GM23338 (cell line): ENCODE measurements at regions not wholly inside any gene's neighbourhood (a gene's known extent, or its start where the extent isn't known, plus 50 kb on each side); places are given as distances from the start of the nearest gene placed in this dataset.

Experiments
- ATAC-seq: fragments of 200-7000 bp; cut with Tn5 transposase; 3 replicates; pipeline ENCODE4 v1.9.1; 2020
- DNase-seq: peaks from one replicate; pipeline ENCODE4 v3.0.0-alpha.2; 2015; ENCODE audit warnings: low spot score
- H2AFZ ChIP-seq: fragments of 200-600 bp; sonication (generic); 2 replicates; pipeline ENCODE4 v1.8.0; 2016; ENCODE audit warnings: antibody characterized with exemption, mild to moderate bottlenecking, moderate library complexity
- H3F3A ChIP-seq: fragments of 200-600 bp; sonication (generic); replicated peaks from 2 replicates; pipeline ENCODE4 v1.8.0; 2017; ENCODE audit warnings: antibody characterized with exemption, mixed run types, low read depth
- H3K27ac ChIP-seq: fragments of 200-600 bp; sonication (generic); 2 replicates; pipeline ENCODE4 v1.6.1; 2016; ENCODE audit warnings: low read depth
- H3K27me3 ChIP-seq: fragments of 200-600 bp; sonication (generic); 2 replicates; pipeline ENCODE4 v1.8.0; 2016; ENCODE audit warnings: mild to moderate bottlenecking, mixed run types, moderate library complexity; ENCODE audit not compliant: insufficient read depth
- H3K36me3 ChIP-seq: fragments of 200-600 bp; sonication (generic); 2 replicates; pipeline ENCODE4 v1.8.0; 2016; ENCODE audit warnings: mild to moderate bottlenecking; ENCODE audit not compliant: insufficient read depth
- H3K4me1 ChIP-seq: fragments of 200-600 bp; sonication (generic); 2 replicates; pipeline ENCODE4 v1.8.0; 2016; ENCODE audit warnings: mild to moderate bottlenecking, moderate library complexity; ENCODE audit not compliant: insufficient read depth
- H3K4me2 ChIP-seq: fragments of 200-600 bp; sonication (generic); 2 replicates; pipeline ENCODE4 v1.7.1; 2017; ENCODE audit warnings: mixed run types
- H3K4me3 ChIP-seq: fragments of 200-600 bp; sonication (generic); 2 replicates; pipeline ENCODE4 v1.6.1; 2016; ENCODE audit warnings: mixed run types
- H3K79me2 ChIP-seq: fragments of 200-600 bp; sonication (generic); replicated peaks from 2 replicates; pipeline ENCODE4 v1.8.0; 2017; ENCODE audit warnings: mild to moderate bottlenecking; ENCODE audit not compliant: insufficient read depth
- H3K9me2 ChIP-seq: fragments of 200-600 bp; sonication (generic); 2 replicates; pipeline ENCODE4 v1.8.0; 2017; ENCODE audit not compliant: insufficient read depth
- H4K20me1 ChIP-seq: fragments of 200-600 bp; sonication (generic); replicated peaks from 2 replicates; pipeline ENCODE4 v1.8.0; 2017; ENCODE audit warnings: mild to moderate bottlenecking; ENCODE audit not compliant: insufficient read depth
- H3K27ac Mint-ChIP-seq: 2 replicates; pipeline ENCODE4 v1.8.0; 2020; ENCODE audit warnings: inconsistent platforms, mild to moderate bottlenecking, moderate library complexity, mixed read lengths
- H3K27me3 Mint-ChIP-seq: 3 replicates; pipeline ENCODE4 v1.8.0; 2022; ENCODE audit warnings: low read depth, mild to moderate bottlenecking, moderate library complexity, mixed read lengths, inconsistent platforms; ENCODE audit not compliant: insufficient read depth, poor library complexity
- H3K36me3 Mint-ChIP-seq: 3 replicates; pipeline ENCODE4 v1.8.0; 2021; ENCODE audit warnings: low read depth, mild to moderate bottlenecking, inconsistent platforms, moderate library complexity, mixed read lengths
- H3K4me1 Mint-ChIP-seq: 3 replicates; pipeline ENCODE4 v1.8.0; 2020; ENCODE audit warnings: mild to moderate bottlenecking, inconsistent platforms, mixed read lengths
- H3K4me3 Mint-ChIP-seq: 3 replicates; pipeline ENCODE4 v1.8.0; 2021; ENCODE audit warnings: moderate library complexity, mild to moderate bottlenecking, inconsistent platforms, mixed read lengths
- H3K9me3 Mint-ChIP-seq: 3 replicates; pipeline ENCODE4 v1.8.0; 2020; ENCODE audit warnings: moderate library complexity, mild to moderate bottlenecking, inconsistent platforms, mixed read lengths
- ETS1 ChIP-seq: IDR thresholded peaks from 2 replicates; pipeline ENCODE4 v1.6.1; 2016; ENCODE audit warnings: antibody characterized with exemption
- EZH2phosphoT487 ChIP-seq: fragments of 200-600 bp; sonication (generic); IDR thresholded peaks from one replicate; pipeline ENCODE4 v1.8.1; 2018; ENCODE audit warnings: antibody characterized with exemption; ENCODE audit not compliant: unreplicated experiment
- NANOG ChIP-seq: IDR thresholded peaks from 2 replicates; pipeline ENCODE4 v1.6.1; 2016; ENCODE audit warnings: antibody characterized with exemption, borderline replicate concordance
- ZNF331 ChIP-seq: fragments of 250-450 bp; sonication (Bioruptor Pico); IDR thresholded peaks from 2 replicates; pipeline ENCODE4 v1.5.0; 2020; ENCODE audit warnings: low read depth, mild to moderate bottlenecking, moderate library complexity
- TF ChIP-seq, protein P1 (sequence below): fragments of 250-450 bp; sonication (Bioruptor Pico); IDR thresholded peaks from 2 replicates; pipeline ENCODE4 v1.5.0; 2020; ENCODE audit warnings: mild to moderate bottlenecking, moderate library complexity

DNA sequence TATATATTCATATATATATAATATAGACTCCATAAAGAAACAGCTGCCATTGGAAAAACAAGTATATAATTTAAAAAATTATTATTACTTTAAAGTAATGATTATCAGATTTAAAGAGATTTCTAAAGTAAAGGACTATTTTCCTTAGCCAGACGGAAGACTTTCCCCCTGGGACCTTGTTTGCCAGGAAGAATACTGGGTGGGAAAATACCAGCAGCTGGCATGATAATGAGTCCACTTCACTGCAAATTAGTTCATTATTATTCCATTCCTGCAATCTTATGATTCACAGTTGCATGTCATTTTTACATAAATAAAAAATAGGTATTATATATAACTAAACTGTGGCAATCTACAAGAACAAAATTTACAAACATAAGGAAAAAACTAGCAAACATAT is 339.8 kb upstream of the CDH7 start (continued):
- TF ChIP-seq, protein P1, sequence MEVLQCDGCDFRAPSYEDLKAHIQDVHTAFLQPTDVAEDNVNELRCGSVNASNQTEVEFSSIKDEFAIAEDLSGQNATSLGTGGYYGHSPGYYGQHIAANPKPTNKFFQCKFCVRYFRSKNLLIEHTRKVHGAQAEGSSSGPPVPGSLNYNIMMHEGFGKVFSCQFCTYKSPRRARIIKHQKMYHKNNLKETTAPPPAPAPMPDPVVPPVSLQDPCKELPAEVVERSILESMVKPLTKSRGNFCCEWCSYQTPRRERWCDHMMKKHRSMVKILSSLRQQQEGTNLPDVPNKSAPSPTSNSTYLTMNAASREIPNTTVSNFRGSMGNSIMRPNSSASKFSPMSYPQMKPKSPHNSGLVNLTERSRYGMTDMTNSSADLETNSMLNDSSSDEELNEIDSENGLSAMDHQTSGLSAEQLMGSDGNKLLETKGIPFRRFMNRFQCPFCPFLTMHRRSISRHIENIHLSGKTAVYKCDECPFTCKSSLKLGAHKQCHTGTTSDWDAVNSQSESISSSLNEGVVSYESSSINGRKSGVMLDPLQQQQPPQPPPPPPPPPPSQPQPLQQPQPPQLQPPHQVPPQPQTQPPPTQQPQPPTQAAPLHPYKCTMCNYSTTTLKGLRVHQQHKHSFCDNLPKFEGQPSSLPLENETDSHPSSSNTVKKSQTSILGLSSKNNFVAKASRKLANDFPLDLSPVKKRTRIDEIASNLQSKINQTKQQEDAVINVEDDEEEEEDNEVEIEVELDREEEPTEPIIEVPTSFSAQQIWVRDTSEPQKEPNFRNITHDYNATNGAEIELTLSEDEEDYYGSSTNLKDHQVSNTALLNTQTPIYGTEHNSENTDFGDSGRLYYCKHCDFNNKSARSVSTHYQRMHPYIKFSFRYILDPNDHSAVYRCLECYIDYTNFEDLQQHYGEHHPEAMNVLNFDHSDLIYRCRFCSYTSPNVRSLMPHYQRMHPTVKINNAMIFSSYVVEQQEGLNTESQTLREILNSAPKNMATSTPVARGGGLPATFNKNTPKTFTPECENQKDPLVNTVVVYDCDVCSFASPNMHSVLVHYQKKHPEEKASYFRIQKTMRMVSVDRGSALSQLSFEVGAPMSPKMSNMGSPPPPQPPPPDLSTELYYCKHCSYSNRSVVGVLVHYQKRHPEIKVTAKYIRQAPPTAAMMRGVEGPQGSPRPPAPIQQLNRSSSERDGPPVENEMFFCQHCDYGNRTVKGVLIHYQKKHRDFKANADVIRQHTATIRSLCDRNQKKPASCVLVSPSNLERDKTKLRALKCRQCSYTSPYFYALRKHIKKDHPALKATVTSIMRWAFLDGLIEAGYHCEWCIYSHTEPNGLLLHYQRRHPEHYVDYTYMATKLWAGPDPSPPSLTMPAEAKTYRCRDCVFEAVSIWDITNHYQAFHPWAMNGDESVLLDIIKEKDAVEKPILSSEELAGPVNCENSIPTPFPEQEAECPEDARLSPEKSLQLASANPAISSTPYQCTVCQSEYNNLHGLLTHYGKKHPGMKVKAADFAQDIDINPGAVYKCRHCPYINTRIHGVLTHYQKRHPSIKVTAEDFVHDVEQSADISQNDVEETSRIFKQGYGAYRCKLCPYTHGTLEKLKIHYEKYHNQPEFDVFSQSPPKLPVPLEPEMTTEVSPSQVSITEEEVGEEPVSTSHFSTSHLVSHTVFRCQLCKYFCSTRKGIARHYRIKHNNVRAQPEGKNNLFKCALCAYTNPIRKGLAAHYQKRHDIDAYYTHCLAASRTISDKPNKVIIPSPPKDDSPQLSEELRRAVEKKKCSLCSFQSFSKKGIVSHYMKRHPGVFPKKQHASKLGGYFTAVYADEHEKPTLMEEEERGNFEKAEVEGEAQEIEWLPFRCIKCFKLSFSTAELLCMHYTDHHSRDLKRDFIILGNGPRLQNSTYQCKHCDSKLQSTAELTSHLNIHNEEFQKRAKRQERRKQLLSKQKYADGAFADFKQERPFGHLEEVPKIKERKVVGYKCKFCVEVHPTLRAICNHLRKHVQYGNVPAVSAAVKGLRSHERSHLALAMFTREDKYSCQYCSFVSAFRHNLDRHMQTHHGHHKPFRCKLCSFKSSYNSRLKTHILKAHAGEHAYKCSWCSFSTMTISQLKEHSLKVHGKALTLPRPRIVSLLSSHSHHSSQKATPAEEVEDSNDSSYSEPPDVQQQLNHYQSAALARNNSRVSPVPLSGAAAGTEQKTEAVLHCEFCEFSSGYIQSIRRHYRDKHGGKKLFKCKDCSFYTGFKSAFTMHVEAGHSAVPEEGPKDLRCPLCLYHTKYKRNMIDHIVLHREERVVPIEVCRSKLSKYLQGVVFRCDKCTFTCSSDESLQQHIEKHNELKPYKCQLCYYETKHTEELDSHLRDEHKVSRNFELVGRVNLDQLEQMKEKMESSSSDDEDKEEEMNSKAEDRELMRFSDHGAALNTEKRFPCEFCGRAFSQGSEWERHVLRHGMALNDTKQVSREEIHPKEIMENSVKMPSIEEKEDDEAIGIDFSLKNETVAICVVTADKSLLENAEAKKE (CRISPR knock-in tag): no peak
- no peak for TF ChIP-seq EZH2phosphoT487

DNA sequence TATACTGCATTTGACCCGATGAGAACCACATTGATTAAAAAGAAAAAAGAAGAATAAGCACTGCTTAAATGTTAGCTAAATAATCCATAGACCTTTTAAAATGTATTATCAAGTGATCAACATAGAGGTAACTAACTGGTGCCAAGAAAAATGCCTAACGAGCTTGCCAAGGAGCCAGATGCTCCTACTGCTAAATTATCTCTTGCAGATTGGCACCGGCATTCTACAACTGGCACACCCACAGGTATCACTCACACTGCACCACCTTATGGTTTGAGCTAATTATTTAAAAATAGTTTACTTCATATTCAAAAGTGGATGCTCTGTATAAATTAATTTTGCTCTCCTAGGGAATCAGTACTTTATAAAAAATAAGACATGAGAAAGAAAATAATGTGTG is 341.6 kb upstream of the CDH7 start:
- no peaks in the 10 kb centered on the region for H3K4me1 Mint-ChIP-seq
- Histone ChIP-seq H3K27me3 (no peaks in the 10 kb centered on the region), H3K27ac (no peak overlapping the region), H3K4me3 (no peak overlapping the region), H3K4me2 (no peak overlapping the region), H3K9me2 (no peaks in the 10 kb centered on the region), H3K4me1 (no peaks in the 10 kb centered on the region; the same call in 1 of the 2 replicates), H3K36me3 (no peaks in the 10 kb centered on the region), H3F3A (no peaks in the 10 kb centered on the region), H4K20me1 (no peaks in the 10 kb centered on the region), H3K79me2 (no peaks in the 10 kb centered on the region), H2AFZ (no peak overlapping the region)
- no peak for DNase-seq
- H3K27ac Mint-ChIP-seq: no peak overlapping the region
- ATAC-seq: no peak
- no peaks in the 10 kb centered on the region for H3K36me3 Mint-ChIP-seq
- H3K27me3 Mint-ChIP-seq: no peaks in the 10 kb centered on the region
- no peak overlapping the region for H3K4me3 Mint-ChIP-seq
- no peaks in the 10 kb centered on the region for H3K9me3 Mint-ChIP-seq
- TF ChIP-seq ZNF331 (CRISPR knock-in tag): no peak
- TF ChIP-seq NANOG: no peak
- TF ChIP-seq ETS1: no peak
- TF ChIP-seq, protein P1 (CRISPR knock-in tag): no peak
